Ovary (tissue), 7 donors: ENCODE measurements at regions not wholly inside any gene's neighbourhood (a gene's known extent, or its start where the extent isn't known, plus 50 kb on each side); places are given as distances from the start of the nearest gene placed in this dataset.

ENCODE experiments used
- DNase-seq, 5 donors: peaks; one replicate each; pipeline ENCODE4 v3.0.0-alpha.2; 2019 to 2020
- H3K27ac ChIP-seq, 2 donors: fragments of 200-600 bp; one replicate each; pipeline versions ENCODE4 v1.5.1 to v1.8.0; 2019 to 2022
- H3K27me3 ChIP-seq: fragments of 200-600 bp; one replicate; pipeline ENCODE4 v1.8.0; 2022
- H3K36me3 ChIP-seq: fragments of 200-600 bp; sonication (generic); one replicate; pipeline ENCODE4 v1.5.1; 2019
- H3K4me1 ChIP-seq: one replicate; pipeline ENCODE4 v1.8.1; 2013; ENCODE audit warnings: mild to moderate bottlenecking, moderate library complexity; ENCODE audit not compliant: insufficient read depth
- H3K4me3 ChIP-seq: fragments of 200-600 bp; sonication (generic); one replicate; pipeline ENCODE4 v1.5.1; 2017
- H3K9me3 ChIP-seq, 2 donors: fragments of 200-600 bp in 1 of 2; sonication (generic) in 1 of 2; one replicate each; pipeline versions ENCODE4 v1.5.1 to v1.8.1; 2013 to 2019; ENCODE audit warnings: mild to moderate bottlenecking in 1 of 2, moderate library complexity in 1 of 2
- EP300 ChIP-seq: sonication (generic); formaldehyde crosslinking; IDR thresholded peaks from one replicate; pipeline ENCODE4 v1.6.1; 2017; ENCODE audit warnings: antibody characterized with exemption
- POLR2A ChIP-seq: fragments of 450-650 bp; IDR thresholded peaks from one replicate; pipeline ENCODE4 v1.6.1; 2017; ENCODE audit warnings: antibody characterized with exemption, mild to moderate bottlenecking, moderate library complexity
- WGBS, 3 donors: extraction: QIAGEN DNeasy Blood & Tissue Kit in 1 of 3; methylation state at CpG; one replicate each; pipeline versions ENCODE4 v1.1.5 to v1.1.7; 2013 to 2017; 5-methylcytosine and 5-hydroxymethylcytosine counted together
- intact Hi-C, 4 donors: fragments of 100-400 bp; cut with DNase I; formaldehyde crosslinking; loops; one replicate each; pipeline versions ENCODE4 v1.11.0 to v1.15.1; 2022 to 2023
- TF ChIP-seq, protein P1 (sequence below), 3 donors: fragments of 450-650 bp in 2 of 3; fragments of 200-600 bp in 1 of 3; IDR thresholded peaks; one replicate each; pipeline versions ENCODE4 v1.5.1 to v1.8.0; 2016 to 2022; ENCODE audit warnings: antibody characterized with exemption in 3 of 3, mild to moderate bottlenecking in 1 of 3
- donor health status: DM: no; HTN: no; CAD: no; lungs with moderate emphysema.
- donor health status: DM: no; HTN: no; CAD: no.
- donor health status: Bipolar disorder and iron deficiency.
- donor health status: DM: no; HTN: no; CAD: no.
- donor health status: DM: yes; HTN: yes; CAD: no.

DNA sequence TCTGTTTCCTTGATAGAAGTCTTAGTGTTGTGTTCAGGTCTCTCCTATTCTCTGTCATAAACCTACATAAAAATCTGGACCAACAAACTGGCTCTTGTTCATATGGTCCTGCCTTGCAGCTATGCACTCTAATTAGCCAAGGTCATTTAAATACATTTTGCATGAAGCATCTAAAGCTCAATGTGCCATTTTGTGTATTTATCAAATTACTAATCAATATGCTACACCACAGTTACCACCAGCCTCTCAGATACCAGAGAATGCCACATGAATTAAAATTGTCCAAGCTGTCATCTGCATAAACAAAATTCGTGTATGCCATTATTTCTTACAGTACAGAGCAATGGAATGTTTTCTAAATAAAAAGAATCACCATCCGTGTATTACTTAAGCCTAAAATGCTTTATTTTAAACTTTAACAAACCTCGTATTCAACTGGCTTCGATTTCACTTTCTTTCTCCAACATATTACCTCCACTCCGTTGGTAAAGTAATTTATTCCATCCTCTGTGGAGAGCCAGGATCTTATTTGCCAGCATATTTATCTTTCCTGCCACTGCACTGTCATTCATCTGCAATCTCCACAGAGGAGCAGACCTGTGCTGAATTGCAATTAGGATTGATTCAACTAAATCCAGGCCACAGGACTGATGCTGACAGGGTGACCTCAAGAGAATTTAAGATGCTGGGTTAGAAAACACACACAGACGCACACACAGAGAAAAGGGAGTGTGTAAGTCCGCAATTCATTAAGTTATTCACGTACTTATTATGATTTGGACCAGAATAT lies 284.1 kb upstream of the FOXG1 start:
- H3K9me3 ChIP-seq, result no peaks in the 10 kb centered on the region
- DNase-seq, result no peak
- H3K27ac ChIP-seq, result no peak overlapping the region
- intact Hi-C loops, result no loop called here
- no peaks in the 10 kb centered on the region for H3K36me3 ChIP-seq
- no peaks in the 10 kb centered on the region for H3K27me3 ChIP-seq
- H3K4me3 ChIP-seq, result no peak overlapping the region
- no peak for TF ChIP-seq EP300
- no peak for TF ChIP-seq POLR2A
- TF ChIP-seq, protein P1, sequence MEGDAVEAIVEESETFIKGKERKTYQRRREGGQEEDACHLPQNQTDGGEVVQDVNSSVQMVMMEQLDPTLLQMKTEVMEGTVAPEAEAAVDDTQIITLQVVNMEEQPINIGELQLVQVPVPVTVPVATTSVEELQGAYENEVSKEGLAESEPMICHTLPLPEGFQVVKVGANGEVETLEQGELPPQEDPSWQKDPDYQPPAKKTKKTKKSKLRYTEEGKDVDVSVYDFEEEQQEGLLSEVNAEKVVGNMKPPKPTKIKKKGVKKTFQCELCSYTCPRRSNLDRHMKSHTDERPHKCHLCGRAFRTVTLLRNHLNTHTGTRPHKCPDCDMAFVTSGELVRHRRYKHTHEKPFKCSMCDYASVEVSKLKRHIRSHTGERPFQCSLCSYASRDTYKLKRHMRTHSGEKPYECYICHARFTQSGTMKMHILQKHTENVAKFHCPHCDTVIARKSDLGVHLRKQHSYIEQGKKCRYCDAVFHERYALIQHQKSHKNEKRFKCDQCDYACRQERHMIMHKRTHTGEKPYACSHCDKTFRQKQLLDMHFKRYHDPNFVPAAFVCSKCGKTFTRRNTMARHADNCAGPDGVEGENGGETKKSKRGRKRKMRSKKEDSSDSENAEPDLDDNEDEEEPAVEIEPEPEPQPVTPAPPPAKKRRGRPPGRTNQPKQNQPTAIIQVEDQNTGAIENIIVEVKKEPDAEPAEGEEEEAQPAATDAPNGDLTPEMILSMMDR (IDR thresholded peaks at IDR 0.05), result no peak
- 48 to 51% (median 49%) methylated on average over 8 of the region's 8 CpGs for WGBS, 3 donors
- H3K4me1 ChIP-seq, result no peaks in the 10 kb centered on the region

- TF ChIP-seq EP300 (no peak), POLR2A (no peak)
- TF ChIP-seq, protein P1 (IDR thresholded peaks at IDR 0.05), result no peak
- intact Hi-C loops, result no loop called here
- no peaks in the 10 kb centered on the region for H3K27me3 ChIP-seq
- H3K9me3 ChIP-seq, result no peaks in the 10 kb centered on the region
- H3K4me3 ChIP-seq, result no peak overlapping the region
- H3K36me3 ChIP-seq, result no peaks in the 10 kb centered on the region
- no peak overlapping the region for H3K27ac ChIP-seq
- DNase-seq, result no peak
- WGBS, 3 donors, result 92 to 94% (median 94%) methylated on average over 3 of the region's 3 CpGs
- no peaks in the 10 kb centered on the region for H3K4me1 ChIP-seq
Measured at GRCh38 chr14:28483506-28483905, 283.1 kb upstream of the FOXG1 start.

GRCh38 chr14:28488684-28489083 lies 277.9 kb upstream of the FOXG1 start:
- no peaks in the 10 kb centered on the region for H3K36me3 ChIP-seq
- no peak for DNase-seq
- H3K27ac ChIP-seq, result no peak overlapping the region
- intact Hi-C loops, result no loop called here
- H3K4me3 ChIP-seq, result no peak overlapping the region
- TF ChIP-seq EP300 (no peak), POLR2A (no peak)
- TF ChIP-seq, protein P1 (IDR thresholded peaks at IDR 0.05), result no peak
- H3K4me1 ChIP-seq, result no peaks in the 10 kb centered on the region
- no peaks in the 10 kb centered on the region for H3K9me3 ChIP-seq
- H3K27me3 ChIP-seq, result no peaks in the 10 kb centered on the region

- TF ChIP-seq, protein P1 (IDR thresholded peaks at IDR 0.05), result no peak
- TF ChIP-seq EP300 (no peak), POLR2A (no peak)
- no peak for DNase-seq
- Histone ChIP-seq H3K9me3 (no peaks in the 10 kb centered on the region), H3K4me3 (no peak overlapping the region), H3K36me3 (no peaks in the 10 kb centered on the region), H3K27me3 (no peaks in the 10 kb centered on the region), H3K4me1 (no peaks in the 10 kb centered on the region), H3K27ac (no peak overlapping the region)
- WGBS, 3 donors, result 58 to 63% (median 62%) methylated on average over 3 of the region's 3 CpGs
- intact Hi-C loops, result no loop called here
Measured at GRCh38 chr14:28493516-28493915, 273.1 kb upstream of the FOXG1 start.
